Right hindlimb (tissue), 1 donor: ENCODE measurements at regions not wholly inside any gene's neighbourhood (a gene's known extent, or its start where the extent isn't known, plus 50 kb on each side); places are given as distances from the start of the nearest gene placed in this dataset.
A peak's percentile ranks its signal among the peaks of the same experiment; 100 is the strongest.
"Not testable (repeated sequence)": the region's sequence is repeated elsewhere in the genome, so short reads cannot be mapped to it uniquely, and the experiment has no call there.

Source experiments
- DNase-seq: peaks from one replicate; pipeline ENCODE4 v3.0.0-alpha.2; 2018

DNA sequence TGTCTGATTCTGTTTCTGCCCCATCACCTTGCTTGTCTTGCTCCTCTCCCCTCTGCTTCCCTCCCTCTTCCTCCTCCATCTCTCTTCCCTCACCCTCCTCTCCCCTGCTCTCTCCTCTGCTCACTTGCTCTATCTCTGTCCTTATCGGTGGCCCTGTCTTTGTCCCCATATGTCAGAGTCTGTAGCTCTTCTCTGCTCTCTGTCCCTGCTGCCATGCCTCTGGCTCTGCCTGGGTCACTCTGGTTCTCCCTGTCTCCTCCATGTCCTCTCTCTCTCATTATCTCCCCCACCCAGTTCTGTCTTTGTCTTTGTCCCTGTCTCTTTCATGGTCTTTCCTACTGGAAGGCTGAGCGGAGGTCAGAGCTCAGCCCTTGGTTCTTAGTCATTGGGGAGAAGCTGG, 169.1 kb upstream of the NLRP1 start:
- DNase-seq = no peak

DNA sequence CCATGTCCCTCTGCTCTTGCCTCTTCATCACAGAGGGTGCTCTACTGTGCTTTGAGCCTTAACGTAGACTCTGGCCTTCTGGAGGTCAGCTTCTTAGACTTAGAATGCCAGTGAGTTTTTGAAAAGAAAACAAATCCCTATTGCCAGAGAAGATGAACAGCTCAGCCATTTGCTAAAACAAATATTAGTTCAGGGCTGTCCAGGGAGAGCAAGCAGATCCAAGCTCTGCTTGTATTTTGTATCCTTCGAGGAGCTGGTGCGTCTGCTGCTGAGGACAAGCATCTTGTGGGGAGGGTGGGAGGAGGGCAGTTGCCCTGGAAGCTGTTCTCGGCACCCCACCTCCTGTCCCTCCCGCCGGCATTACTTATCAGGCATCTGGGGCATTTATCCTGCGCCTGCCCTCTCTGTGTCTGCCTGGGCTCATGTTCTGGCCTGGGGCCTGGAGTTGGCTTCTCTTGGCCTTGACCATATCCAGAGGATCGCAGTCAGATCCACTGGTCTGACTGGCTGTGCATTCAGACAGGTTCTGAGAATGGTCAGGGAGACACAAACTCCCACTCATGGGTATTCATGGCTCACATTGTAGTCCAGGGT, 173.1 kb upstream of the NLRP1 start:
- no peak for DNase-seq

DNA sequence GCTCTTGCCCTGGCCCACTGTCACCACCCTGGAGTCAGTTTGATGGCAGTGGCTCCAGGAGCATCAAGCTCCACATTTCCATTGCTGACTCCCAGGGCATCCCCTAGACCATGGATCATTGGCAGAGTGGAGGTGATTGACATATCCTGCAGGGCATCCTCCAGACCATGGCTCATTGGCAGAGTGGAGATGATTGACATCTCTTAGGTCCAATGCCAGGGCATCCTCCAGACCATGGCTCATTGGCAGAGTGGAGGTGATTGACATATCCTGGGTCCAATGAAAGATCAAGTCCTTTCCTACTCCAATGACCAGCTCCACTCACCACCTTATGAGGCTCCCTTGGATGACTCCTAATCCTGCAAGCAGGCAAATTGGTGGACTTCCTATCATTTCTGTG, 174.3 kb upstream of the NLRP1 start:
- no peak for DNase-seq

DNA sequence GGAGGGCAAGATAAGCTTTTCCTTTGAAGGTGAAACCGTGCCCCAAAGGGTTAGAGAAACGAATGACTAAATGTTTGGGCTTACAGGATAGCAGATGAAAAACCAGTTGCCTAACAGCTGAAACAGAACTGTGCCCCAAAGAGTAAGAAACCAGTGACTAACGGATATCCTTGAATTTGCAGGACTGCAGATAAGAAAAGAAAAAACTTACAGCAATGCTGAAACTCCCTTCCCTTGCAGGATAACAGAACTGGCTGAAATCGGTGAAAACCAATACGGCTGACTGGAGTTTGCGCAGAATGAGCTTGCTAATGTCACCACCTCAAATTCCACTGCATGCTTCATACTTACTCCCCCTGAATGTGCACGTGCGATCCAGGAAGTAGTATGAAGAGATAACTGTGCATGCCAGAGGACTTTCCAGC, 175.2 kb upstream of the NLRP1 start:
- no peak for DNase-seq

DNA sequence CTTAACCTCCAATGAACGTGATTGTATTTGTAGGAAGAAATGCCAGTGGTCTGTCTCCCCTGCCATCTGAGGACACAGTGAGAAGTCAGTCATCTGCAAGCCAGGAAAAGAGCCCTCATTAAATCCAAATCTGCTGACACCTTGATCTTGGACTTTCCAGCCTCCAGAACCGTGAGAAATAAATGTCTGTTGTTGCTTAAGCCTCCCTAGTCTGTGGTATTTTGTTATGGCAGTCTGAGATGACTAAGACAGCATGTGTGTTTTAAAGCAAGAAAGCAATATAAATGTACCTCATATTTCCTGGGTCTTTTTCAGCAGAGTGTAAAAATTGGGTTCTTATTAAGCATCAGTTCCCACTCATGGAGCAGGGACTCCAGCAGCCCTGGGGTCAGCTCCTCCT, 177.9 kb upstream of the NLRP1 start:
- no peak for DNase-seq

DNA sequence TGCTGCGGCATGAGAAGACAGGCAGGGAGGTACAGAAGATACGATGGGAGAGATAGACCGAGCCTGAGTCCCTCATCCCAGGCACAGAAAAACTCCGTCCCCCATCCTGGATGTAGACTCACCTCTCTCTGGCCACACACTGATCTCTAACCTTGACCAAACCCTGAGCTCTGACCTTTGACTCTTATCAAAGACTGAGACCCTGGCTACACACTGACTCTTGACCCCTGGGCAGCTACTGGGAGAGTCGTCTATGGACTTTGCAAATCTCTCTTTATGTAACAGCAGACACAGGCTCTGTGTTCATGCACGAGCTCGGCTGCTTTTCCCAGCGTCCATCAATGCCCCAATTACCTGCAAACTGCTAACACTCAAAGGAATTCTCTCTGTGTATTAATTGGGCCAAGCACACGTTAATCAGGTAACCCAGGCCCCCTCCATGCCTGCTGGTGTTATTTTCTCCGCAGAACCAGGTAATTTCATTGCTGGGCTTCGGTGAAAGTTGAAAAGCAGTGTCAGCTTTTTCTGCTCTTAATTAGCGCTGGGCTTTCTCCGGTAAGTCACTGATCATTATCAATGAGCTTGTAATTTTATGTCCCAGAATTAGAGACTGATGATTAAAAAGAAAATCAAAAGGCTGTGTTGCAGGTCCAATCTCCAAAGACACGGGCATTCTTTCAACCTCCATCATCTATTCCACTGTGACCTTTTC, 179.4 kb upstream of the NLRP1 start:
- DNase-seq = no peak

DNA sequence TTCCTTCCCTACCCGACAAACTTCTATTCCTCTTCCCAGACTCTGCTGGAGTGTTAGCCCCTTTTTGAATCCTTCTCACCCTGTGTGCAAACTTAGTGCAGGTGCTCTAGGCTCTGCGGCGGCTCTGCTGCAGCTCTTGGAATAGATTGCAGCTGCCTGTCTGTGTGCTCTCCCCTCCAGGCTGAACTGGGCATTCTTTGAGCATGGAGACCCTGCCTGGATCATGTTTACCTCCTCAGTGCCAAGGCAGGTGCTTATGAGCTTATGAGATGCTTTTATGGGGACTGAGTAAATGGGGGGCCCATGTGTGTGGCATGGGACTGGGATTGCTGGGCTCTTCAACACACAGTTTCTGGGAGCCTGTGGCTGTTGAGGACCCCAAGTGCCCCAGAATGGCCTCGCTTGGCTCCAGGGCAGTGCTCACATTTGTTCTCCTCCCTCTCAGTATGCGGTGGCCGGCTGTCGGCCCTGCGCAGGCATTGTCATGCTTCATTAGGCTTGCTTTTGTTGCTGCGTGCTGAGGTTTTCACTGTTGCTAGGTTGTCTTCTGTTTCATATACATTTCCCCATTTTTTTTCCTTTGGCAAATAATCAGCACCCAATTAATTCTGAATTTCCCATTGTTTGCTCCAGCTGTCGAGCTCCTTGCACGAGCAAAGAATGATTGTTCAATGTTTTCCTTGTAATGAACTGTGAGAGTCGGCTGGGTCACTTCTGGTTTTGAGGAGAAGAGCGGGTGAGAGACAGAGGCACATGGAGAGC, 185.5 kb upstream of the NLRP1 start:
- DNase-seq = peak; percentile 73

DNA sequence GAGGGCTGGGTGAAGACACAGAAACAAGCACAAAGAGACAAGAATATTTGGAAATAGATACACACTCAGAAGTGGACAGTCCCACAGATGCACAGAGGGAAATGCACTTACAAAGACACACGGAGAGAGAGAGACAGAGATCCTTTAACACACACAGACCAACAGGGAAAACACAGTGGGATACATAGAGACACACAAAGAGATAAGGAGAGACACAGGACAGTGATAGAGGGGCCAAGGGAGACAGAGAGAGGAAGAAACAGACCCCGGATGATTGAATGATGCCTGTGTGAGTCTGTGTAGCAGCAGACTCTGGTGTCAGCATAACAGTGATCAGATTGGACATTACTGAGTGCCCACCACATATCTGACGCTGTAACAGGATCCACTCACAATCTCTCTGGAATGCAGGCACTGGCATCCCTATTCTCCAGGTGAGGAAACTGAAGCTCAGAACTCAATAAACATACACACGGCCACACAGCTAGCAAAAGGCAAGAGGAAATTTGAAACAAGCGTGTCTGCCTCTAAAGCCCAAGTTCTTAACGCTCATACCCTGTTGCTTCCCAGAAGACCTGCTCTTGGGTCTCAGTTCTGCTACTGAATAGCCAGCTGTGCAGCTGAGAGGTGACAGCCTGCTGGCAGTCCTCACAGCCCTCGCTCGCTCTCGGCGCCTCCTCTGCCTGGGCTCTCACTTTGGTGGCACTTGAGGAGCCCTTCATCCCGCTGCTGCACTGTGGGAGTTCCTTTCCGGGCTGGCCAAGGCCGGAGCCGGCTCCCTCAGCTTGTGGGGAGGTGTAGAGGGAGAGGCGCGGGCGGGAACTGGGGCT, 186.3 kb upstream of the NLRP1 start:
- DNase-seq = no peak

DNA sequence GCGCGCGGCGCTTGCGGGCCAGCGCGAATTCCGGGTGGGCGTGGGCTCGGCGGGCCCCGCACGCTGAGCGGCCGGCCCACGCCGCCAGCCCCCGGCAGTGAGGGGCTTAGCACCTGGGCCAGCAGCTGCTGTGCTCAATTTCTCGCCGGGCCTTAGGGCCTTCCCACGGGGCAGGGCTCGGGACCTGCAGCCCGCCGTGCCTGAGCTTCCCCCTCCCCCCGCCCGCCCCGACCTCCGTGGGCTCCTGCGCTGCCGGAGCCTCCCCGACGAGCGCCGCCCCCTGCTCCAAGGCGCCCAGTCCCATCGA, 186.9 kb upstream of the NLRP1 start:
- not testable (repeated sequence) for DNase-seq

DNA sequence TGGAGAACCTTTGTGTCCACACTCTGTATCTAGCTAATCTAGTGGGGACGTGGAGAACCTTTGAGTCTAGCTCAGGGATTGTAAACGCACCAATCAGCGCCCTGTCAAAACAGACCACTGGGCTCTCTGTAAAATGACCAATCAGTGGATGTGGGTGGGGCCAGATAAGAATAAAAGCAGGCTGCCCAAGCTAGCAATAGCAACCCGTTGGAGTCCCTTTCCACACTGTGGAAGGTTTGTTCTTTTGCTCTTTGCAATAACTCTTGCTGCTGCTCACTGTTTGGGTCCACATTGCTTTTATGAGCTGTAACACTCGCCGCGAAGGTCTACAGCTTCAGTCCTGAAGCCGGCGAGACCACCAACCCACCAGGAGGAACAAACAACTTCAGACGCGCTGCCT, 187.7 kb upstream of the NLRP1 start:
- not testable (repeated sequence) for DNase-seq

DNA sequence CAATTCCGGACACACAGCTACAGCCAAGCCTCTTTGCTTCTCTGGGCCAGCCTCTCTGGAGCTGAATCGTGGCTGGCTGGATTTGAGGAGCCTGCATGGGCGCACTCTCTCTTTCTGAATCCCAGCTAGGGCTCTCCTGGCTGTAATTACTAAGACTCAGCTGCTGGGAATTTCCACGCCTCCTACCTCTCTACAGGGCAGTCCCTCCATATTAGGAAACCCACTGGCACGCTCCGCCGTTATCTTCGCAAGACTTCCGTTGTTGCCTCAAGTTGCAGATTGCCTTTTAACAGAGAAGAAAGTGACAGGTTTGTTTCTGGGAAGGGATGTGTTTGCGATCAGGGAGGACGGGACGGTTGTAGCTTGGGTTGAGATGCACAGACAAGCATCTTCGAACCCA, 188.4 kb upstream of the NLRP1 start:
- DNase-seq = no peak

DNA sequence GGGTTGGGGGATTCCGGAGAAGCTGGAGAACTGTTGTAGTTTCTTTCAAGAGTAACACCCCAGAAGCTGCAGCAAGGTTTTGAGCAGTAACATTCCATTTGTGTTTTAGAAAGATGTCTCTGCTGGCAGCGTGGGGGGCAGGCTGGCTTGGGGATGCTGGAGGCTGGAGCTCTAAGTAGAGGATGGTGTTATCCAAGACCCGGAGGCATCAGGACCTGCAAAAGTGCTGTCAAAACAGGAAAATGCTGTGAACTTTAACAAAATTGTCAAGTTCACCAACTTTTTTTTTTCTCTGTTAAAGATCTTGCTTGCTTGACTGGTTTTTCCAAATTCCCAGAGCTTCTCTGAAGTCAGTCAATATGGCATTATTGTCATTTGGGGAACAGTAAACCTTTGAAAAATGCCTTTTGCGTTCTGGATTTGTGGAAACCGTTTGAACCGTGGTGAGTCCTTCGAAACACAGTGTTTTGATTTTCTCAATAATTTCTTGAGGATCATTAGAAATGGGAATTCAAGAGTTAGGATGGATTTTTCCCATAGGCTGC, 189.6 kb upstream of the NLRP1 start:
- DNase-seq = no peak

DNA sequence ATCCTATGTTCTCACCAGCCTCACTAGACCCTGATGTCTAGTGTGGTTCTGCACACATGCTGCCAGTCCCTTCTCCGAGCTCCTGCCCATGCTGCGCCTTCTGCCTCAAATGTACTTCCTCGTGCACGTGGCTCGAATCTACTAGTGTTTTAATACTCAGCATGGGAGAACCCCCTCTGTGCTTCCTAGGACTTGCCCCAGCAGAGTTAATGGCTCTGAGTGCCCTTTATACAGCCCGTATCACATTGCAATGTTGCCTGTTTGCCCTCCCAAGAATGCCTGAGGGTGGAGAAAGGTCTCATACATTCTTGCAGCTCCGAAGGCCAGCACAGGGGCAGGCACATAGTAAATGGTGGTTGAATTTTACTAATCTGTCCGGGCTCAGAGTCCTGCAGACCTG, 190.8 kb upstream of the NLRP1 start:
- no peak for DNase-seq

DNA sequence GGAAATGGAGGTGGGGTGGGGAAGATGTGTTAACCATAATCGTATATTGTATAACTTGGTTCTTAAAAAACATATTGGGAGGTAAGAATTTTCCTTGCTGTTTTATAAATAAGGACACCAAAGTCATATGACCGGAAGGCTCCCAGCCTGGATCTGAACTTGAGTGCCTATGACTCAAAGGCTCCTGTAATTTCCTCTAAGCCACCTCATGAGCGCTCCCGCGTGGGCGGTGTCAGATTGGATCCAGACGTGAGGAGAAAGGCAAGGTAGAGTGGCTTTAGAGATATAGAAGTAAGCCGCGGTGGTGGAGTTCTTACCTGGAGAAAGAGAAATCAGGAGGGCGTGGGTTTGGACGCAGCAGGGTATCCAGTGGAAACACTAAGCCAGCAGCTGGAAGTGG, 196.2 kb upstream of the NLRP1 start:
- no peak for DNase-seq

DNA sequence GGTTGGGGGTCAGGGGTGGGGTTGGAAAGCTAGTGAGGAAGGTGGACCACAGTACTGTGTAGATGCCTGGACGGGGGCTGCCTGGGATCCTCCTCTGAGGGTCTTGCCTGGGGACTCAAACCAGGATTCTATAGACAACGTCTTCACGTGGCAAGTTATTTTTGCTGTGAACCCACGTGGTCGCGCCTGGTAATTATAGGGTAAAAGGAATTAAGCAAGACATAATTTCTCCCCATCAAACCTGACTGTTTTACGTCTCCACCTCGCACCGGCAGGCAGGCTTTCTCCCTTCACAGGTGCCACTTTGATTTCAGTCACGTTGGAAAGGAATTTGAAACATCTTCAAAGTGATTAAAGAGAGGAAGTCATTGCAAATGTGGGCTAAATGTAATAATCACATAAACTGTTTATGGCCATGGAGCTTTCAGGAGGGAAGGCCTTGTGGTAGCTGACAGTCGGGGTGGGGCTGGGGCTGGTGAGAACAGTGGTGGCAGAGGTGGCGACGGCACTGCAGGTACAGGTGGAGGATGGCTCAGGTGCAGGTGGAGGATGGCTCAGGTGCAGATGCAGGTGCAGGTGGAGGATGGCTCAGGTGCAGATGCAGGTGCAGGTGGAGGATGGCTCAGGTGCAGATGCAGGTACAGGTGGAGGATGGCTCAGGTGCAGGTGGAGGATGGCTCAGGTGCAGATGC, 197.1 kb upstream of the NLRP1 start:
- DNase-seq = no peak

DNA sequence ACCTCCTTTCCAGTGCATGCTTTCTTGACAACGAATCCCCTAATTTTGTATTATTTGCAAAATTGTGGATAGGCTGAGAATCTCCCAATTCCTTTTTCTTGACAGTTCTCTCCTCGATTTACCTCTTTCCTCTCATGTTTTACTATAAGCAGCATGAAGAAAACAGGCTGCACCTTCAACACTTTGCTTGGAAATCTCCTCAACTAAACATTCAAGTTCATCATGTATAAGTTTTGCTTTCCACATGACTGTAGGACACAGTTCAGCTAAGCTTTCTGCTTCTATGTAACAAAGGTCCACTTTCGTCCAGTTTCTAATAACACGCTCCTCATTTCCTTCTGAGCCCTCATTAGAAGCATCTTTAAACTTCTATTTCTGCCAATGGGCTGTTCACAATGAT, 199.0 kb upstream of the NLRP1 start:
- DNase-seq = no peak

DNA sequence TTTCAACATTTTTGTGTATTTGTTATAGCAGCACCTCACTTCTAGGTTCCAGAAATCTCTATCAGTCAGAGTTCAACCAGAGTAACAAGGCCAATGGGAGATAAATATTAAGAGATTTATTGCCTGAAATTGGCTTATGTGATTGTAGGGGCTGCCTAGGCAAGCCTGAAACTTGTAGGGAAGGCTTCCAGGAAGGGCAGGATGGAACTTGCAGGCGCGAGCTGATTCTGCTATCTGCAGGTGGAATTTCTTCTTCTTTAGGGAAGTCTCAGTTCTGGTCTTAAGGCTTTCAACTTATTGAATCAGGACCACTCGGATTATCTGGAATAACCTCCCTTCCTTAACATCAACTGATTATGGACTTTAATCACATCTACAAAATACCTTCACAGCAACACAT, 199.5 kb upstream of the NLRP1 start:
- no peak for DNase-seq

DNA sequence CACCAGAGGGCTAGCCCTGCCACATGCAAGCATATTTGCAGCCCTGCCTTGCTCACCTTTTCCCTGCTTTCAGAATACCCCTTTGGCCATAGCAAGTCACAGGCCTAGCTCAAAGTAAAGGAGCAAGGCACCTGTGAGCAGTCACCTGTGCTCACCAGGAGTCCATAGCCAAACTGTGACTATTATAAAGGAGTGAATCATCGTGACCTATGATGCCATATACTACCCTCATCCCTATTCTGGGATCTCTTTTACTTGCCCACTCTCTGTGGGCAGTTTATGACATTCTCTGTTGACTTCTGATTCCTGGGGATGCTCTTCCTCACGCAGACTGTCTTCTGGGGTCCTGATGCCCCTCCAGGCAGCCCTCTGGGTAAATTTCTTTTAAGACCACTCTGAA, 200.5 kb upstream of the NLRP1 start:
- DNase-seq = no peak

DNA sequence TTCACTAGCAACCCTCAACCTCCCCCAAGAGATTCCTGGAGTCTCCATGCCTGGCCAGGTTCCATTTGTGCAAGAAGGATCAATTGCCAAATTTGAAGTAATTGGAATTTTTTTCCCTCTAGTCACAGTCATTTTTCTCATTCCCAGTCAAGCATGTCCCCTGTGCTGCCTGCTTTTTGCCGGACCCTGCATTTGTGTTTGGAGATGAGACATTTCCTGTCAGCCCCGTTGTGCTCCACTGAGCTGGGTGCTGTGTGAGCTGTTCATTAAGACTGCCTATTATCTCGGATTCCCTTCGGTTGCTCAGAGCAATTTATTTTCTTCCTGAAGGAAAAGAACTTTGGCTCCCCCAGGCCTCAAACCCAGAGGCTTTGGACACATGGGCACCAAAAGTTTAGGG, 201.0 kb upstream of the NLRP1 start:
- no peak for DNase-seq

DNA sequence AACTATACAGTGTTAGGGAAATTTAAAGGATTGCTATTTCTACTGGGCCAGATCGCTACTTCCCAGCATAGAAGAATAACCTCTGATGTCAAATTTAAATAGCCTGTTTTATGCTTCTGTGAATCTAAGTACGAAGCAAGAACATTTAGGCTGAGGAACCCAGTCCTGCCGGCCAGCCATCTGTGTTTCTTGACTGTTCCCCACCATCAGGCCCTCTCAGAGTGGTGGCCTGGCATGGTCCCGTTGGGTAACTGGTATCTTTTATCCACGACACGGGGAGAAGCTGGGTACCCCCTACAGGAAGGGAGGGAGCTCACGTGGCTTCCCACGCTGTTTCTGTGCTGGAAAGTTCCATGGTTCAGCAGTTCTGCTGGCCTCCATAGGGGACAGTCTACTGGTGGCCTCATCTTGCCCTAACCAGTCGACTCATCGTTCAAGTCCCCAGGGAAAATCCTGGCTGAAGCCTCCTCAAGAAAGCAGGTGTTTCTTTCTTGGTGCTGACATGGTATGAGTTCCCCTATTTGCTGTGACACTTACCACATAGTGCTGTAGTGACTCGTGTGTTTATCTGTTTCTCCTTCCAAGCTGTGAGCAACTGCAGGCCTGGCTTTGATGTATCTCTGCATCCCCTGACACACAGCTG, 201.7 kb upstream of the NLRP1 start:
- no peak for DNase-seq

DNA sequence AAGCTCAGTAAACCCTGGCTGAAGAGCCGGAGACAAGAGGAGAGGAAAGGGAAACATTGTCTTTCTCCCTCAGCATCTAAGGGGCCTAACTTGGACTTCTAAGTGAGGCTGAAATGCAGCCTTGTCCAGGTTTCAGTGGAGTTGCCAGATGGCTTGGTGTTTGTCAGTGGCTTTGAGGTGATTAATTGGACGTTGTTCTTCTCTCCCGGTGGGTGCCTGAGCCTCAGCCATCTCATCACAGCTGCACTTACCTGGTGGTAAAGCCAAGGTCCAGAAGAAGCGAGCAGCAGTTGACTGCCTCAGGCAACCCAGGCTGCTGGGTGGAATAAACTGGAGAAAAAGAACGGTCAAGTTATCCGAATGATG, 202.2 kb upstream of the NLRP1 start:
- no peak for DNase-seq

DNA sequence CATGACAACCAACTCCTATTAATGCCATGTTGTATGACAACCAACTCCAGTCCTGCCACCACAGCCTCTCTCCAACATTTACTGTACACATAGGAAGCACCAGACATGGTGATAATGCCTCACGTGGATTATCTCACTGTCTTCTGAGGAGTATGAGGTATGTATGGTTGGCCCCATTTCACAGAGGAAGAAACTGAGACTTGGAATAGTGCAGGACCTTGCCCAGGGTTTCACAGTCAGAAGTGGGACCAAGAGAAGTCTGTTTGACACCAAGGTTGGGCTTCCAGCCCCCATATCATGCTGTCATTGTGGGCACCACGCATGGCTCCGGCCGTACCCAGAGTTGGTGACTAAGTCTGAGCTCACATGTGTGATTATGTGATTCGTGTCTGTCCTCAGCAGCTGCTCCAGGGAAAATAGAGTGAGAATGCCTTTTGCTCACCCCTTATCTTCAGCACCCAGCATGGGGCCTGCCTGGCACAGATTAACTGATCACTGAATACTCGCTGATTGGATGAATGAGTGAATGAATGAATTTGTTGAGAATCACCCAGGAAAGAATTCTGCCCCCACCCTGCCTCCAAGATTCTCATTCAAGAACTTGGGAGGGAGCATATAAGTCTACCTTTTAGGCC, 204.1 kb upstream of the NLRP1 start:
- no peak for DNase-seq
